ENCODE measurements at regions not wholly inside any gene's neighbourhood (a gene's known extent, or its start where the extent isn't known, plus 50 kb on each side); places are given as distances from the start of the nearest gene placed in this dataset.

DNA sequence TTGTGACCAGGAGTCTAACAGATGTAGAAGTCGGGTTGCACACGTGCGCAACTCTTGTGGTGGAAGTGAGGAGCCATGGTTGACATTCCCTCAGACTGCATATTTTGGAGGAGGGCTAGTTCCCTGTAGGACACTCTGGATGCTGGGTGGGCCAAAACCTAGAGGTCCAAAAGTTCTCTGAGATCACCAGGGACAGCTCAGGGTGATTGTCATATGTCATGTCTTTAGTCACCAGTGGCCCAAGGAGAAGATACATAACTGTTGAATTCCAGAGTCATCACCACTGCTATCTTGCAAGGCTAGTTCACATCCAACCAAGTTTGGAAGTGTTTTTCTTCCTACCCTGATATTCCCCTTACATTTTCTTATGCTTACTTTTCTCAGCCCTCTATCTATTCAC is 95.2 kb upstream of the C3orf80 start:
- no peak for DNase-seq
- Histone ChIP-seq H3K4me2 (ENCODE audit: insufficient read depth, low read length) (no peak overlapping the region), H3K79me2 (ENCODE audit: insufficient read depth, low read length) (no peaks in the 10 kb centered on the region), H3K27ac (ENCODE audit: low read length) (no peak overlapping the region), H2AFZ (ENCODE audit: low read depth, low read length) (no peak overlapping the region), H3K9me3 (ENCODE audit: insufficient read depth, low read length, severe bottlenecking) (no peaks in the 10 kb centered on the region), H3K4me1 (ENCODE audit: insufficient read depth, low read length) (no peaks in the 10 kb centered on the region), H4K20me1 (ENCODE audit: insufficient read depth, low read length) (no peaks in the 10 kb centered on the region), H3K36me3 (ENCODE audit: insufficient read depth, low read length) (no peaks in the 10 kb centered on the region), H3K27me3 (ENCODE audit: insufficient read depth, low read length, poor library complexity) (peaks cover 15% of the 10 kb centered on the region), H3K9ac (ENCODE audit: low read depth, low read length) (no peak overlapping the region), H3K4me3 (ENCODE audit: low read depth in 1 of 2, low read length in 2 of 2) (no peak overlapping the region)
- TF ChIP-seq, protein P1, sequence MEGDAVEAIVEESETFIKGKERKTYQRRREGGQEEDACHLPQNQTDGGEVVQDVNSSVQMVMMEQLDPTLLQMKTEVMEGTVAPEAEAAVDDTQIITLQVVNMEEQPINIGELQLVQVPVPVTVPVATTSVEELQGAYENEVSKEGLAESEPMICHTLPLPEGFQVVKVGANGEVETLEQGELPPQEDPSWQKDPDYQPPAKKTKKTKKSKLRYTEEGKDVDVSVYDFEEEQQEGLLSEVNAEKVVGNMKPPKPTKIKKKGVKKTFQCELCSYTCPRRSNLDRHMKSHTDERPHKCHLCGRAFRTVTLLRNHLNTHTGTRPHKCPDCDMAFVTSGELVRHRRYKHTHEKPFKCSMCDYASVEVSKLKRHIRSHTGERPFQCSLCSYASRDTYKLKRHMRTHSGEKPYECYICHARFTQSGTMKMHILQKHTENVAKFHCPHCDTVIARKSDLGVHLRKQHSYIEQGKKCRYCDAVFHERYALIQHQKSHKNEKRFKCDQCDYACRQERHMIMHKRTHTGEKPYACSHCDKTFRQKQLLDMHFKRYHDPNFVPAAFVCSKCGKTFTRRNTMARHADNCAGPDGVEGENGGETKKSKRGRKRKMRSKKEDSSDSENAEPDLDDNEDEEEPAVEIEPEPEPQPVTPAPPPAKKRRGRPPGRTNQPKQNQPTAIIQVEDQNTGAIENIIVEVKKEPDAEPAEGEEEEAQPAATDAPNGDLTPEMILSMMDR (IDR thresholded peaks at IDR 0.05; ENCODE audit: borderline replicate concordance, extremely low read depth, low read length, poor library complexity, severe bottlenecking) = no peak
- TF ChIP-seq EZH2 (IDR thresholded peaks at IDR 0.05; ENCODE audit: borderline replicate concordance, low read depth, low read length, severe bottlenecking) = no peak
- ATAC-seq (ENCODE audit: insufficient read depth, low read depth) = no peak

DNA sequence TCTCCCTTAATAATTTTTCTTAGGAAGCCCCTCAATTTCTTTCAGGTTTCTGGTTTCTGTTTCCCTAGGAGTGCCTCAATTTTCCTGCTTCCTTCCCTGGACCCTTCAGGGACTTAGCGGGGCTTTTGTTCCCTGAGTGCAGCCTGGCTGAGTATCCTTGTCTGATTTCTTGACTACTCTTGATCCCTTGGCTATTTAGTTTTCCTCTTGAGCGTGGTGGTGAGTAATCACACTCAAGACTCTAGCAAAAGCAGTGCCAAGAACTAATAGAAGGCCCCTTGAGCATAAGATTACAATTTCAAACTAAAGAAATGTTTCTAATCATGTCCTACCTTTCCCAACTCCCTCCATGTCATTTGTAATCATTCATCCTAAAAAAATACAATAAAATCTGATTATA is 94.3 kb upstream of the C3orf80 start:
- Histone ChIP-seq H3K4me1 (ENCODE audit: insufficient read depth, low read length) (no peaks in the 10 kb centered on the region), H3K4me3 (ENCODE audit: low read depth in 1 of 2, low read length in 2 of 2) (no peak overlapping the region), H3K27ac (ENCODE audit: low read length) (no peak overlapping the region), H3K79me2 (ENCODE audit: insufficient read depth, low read length) (no peaks in the 10 kb centered on the region), H3K36me3 (ENCODE audit: insufficient read depth, low read length) (no peaks in the 10 kb centered on the region), H2AFZ (ENCODE audit: low read depth, low read length) (no peak overlapping the region), H4K20me1 (ENCODE audit: insufficient read depth, low read length) (no peaks in the 10 kb centered on the region), H3K27me3 (ENCODE audit: insufficient read depth, low read length, poor library complexity) (peaks cover 15% of the 10 kb centered on the region), H3K9me3 (ENCODE audit: insufficient read depth, low read length, severe bottlenecking) (no peaks in the 10 kb centered on the region), H3K4me2 (ENCODE audit: insufficient read depth, low read length) (no peak overlapping the region), H3K9ac (ENCODE audit: low read depth, low read length) (no peak overlapping the region)
- no peak for ATAC-seq (ENCODE audit: insufficient read depth, low read depth)
- no peak for DNase-seq
- TF ChIP-seq, protein P1 (IDR thresholded peaks at IDR 0.05; ENCODE audit: borderline replicate concordance, extremely low read depth, low read length, poor library complexity, severe bottlenecking) = no peak
- TF ChIP-seq EZH2 (IDR thresholded peaks at IDR 0.05; ENCODE audit: borderline replicate concordance, low read depth, low read length, severe bottlenecking) = no peak

- DNase-seq (no peak), ATAC-seq (ENCODE audit: insufficient read depth, low read depth) (no peak)
- TF ChIP-seq EZH2 (IDR thresholded peaks at IDR 0.05; ENCODE audit: borderline replicate concordance, low read depth, low read length, severe bottlenecking) = no peak
- TF ChIP-seq, protein P1 (IDR thresholded peaks at IDR 0.05; ENCODE audit: borderline replicate concordance, extremely low read depth, low read length, poor library complexity, severe bottlenecking) = no peak
- Histone ChIP-seq H3K4me1 (ENCODE audit: insufficient read depth, low read length) (no peaks in the 10 kb centered on the region), H3K9ac (ENCODE audit: low read depth, low read length) (no peak overlapping the region), H3K36me3 (ENCODE audit: insufficient read depth, low read length) (no peaks in the 10 kb centered on the region), H3K4me3 (ENCODE audit: low read depth in 1 of 2, low read length in 2 of 2) (no peak overlapping the region), H2AFZ (ENCODE audit: low read depth, low read length) (no peak overlapping the region), H3K9me3 (ENCODE audit: insufficient read depth, low read length, severe bottlenecking) (no peaks in the 10 kb centered on the region), H3K4me2 (ENCODE audit: insufficient read depth, low read length) (no peak overlapping the region), H3K79me2 (ENCODE audit: insufficient read depth, low read length) (no peaks in the 10 kb centered on the region), H3K27me3 (ENCODE audit: insufficient read depth, low read length, poor library complexity) (peaks cover 15% of the 10 kb centered on the region), H4K20me1 (ENCODE audit: insufficient read depth, low read length) (no peaks in the 10 kb centered on the region), H3K27ac (ENCODE audit: low read length) (no peak overlapping the region)
Measured at GRCh38 chr3:160132226-160132625, 93.0 kb upstream of the C3orf80 start.

DNA sequence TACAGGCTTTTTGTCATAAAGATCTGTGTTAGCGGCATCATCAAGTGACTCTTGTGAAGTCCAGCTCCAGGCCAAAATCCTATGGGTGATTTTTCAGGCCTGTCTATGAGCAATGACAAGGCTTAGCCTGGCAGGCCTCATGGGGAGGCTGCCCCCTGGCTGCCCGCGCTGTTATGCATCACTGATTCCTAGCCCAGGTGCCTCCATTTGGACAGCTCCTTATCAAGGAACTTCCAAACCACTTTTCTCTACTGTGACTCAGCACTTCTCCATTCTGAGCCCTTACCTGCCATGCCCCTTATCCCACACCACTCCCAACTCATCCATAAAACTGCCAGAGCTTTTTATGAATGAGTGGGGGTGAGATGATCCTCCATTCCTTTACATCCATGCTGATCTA is 91.5 kb upstream of the C3orf80 start:
- no peak for TF ChIP-seq EZH2 (IDR thresholded peaks at IDR 0.05; ENCODE audit: borderline replicate concordance, low read depth, low read length, severe bottlenecking)
- TF ChIP-seq, protein P1 (IDR thresholded peaks at IDR 0.05; ENCODE audit: borderline replicate concordance, extremely low read depth, low read length, poor library complexity, severe bottlenecking) = peak; percentile 22
- peaks cover 11% of the 10 kb centered on the region for H3K27me3 ChIP-seq (ENCODE audit: insufficient read depth, low read length, poor library complexity)
- no peak overlapping the region for H3K4me2 ChIP-seq (ENCODE audit: insufficient read depth, low read length)
- no peaks in the 10 kb centered on the region for H3K4me1 ChIP-seq (ENCODE audit: insufficient read depth, low read length)
- no peaks in the 10 kb centered on the region for H3K79me2 ChIP-seq (ENCODE audit: insufficient read depth, low read length)
- H3K4me3 ChIP-seq (ENCODE audit: low read depth in 1 of 2, low read length in 2 of 2) = no peak overlapping the region
- no peaks in the 10 kb centered on the region for H3K36me3 ChIP-seq (ENCODE audit: insufficient read depth, low read length)
- no peak overlapping the region for H2AFZ ChIP-seq (ENCODE audit: low read depth, low read length)
- H3K27ac ChIP-seq (ENCODE audit: low read length) = no peak overlapping the region
- H4K20me1 ChIP-seq (ENCODE audit: insufficient read depth, low read length) = no peaks in the 10 kb centered on the region
- H3K9ac ChIP-seq (ENCODE audit: low read depth, low read length) = no peak overlapping the region
- H3K9me3 ChIP-seq (ENCODE audit: insufficient read depth, low read length, severe bottlenecking) = no peaks in the 10 kb centered on the region
- no peak for ATAC-seq (ENCODE audit: insufficient read depth, low read depth)
- DNase-seq = no peak
